ENCODE measurements at regions not wholly inside any gene's neighbourhood (a gene's known extent, or its start where the extent isn't known, plus 50 kb on each side); places are given as distances from the start of the nearest gene placed in this dataset.
"Not testable (repeated sequence)": the region's sequence is repeated elsewhere in the genome, so short reads cannot be mapped to it uniquely, and the experiment has no call there.

- ChIA-PET RAD21 (ENCODE audit: unreplicated experiment) (no interaction called here), POLR2A (no interaction called here)
Measured at GRCh38 chr1:194410756-194411155, 1224.3 kb upstream of the B3GALT2 start.

GRCh38 chr1:194407238-194407637 lies 1220.8 kb upstream of the B3GALT2 start:
- RAD21 ChIA-PET (ENCODE audit: unreplicated experiment); H3K27me3 ChIP-seq (replicated peaks in 1 of 2; ENCODE audit: control insufficient read depth in 2 of 2, insufficient read depth in 2 of 2, low read length in 1 of 2); H2AFZ ChIP-seq (ENCODE audit: control insufficient read depth, low read depth, low read length); H3K9me3 ChIP-seq (replicated peaks; ENCODE audit: control insufficient read depth, insufficient read depth, low read length); POLR2A ChIA-PET; DNase-seq (ENCODE audit: low read depth, low spot score); FAIRE-seq; H3K4me3 ChIP-seq; CTCF ChIA-PET; H4K20me1 ChIP-seq (ENCODE audit: control insufficient read depth, insufficient read depth); ATAC-seq; SMC1A ChIA-PET (ENCODE audit: uncharacterized antibody, unreplicated experiment); H3K4me1 ChIP-seq (ENCODE audit: control insufficient read depth, insufficient read depth, low read length); H3K36me3 ChIP-seq (ENCODE audit: control insufficient read depth in 2 of 2, insufficient read depth in 2 of 2, low read length in 1 of 2); in situ Hi-C loops (cut with MboI); H3K4me2 ChIP-seq (ENCODE audit: control insufficient read depth, insufficient read depth); H3K79me2 ChIP-seq (ENCODE audit: control insufficient read depth, insufficient read depth, low read length); intact Hi-C loops (cut with micrococcal nuclease; ENCODE audit: unreplicated experiment); H3K9ac ChIP-seq (ENCODE audit: control insufficient read depth, insufficient read depth, low read length); BruUV-seq (replicated peaks); H3K27ac ChIP-seq (ENCODE audit: control insufficient read depth, insufficient read depth): not testable (repeated sequence)
- WGBS (ENCODE audit: insufficient coverage, insufficient replicate concordance, low lambda C conversion rate, missing lambda C conversion rate): 0% methylated on average over 2 of the region's 2 CpGs

More at GRCh38 chr1:194410756-194411155, 1224.3 kb upstream of the B3GALT2 start:
- Histone ChIP-seq H3K36me3 (ENCODE audit: control insufficient read depth in 2 of 2, insufficient read depth in 2 of 2, low read length in 1 of 2) (no peaks in the 10 kb centered on the region), H3K27me3 (replicated peaks in 1 of 2; ENCODE audit: control insufficient read depth in 2 of 2, insufficient read depth in 2 of 2, low read length in 1 of 2) (no peaks in the 10 kb centered on the region), H3K4me2 (ENCODE audit: control insufficient read depth, insufficient read depth) (no peak overlapping the region), H3K9ac (ENCODE audit: control insufficient read depth, insufficient read depth, low read length) (no peak overlapping the region), H3K9me3 (replicated peaks; ENCODE audit: control insufficient read depth, insufficient read depth, low read length) (no peaks in the 10 kb centered on the region), H4K20me1 (ENCODE audit: control insufficient read depth, insufficient read depth) (no peaks in the 10 kb centered on the region), H3K4me3 (no peak overlapping the region), H3K27ac (ENCODE audit: control insufficient read depth, insufficient read depth) (no peak overlapping the region), H3K4me1 (ENCODE audit: control insufficient read depth, insufficient read depth, low read length) (no peaks in the 10 kb centered on the region), H3K79me2 (ENCODE audit: control insufficient read depth, insufficient read depth, low read length) (no peaks in the 10 kb centered on the region), H2AFZ (ENCODE audit: control insufficient read depth, low read depth, low read length) (no peak overlapping the region)
- TF ChIP-seq FOXK2 (IDR thresholded peaks at IDR 0.05) (no peak), SIN3A (IDR thresholded peaks at IDR 0.05; ENCODE audit: low read depth, low read length) (no peak), JUND (IDR thresholded peaks at IDR 0.05; ENCODE audit: low read depth, low read length) (no peak), YY1 (IDR thresholded peaks at IDR 0.05; ENCODE audit: low read depth, low read length) (no peak), PML (IDR thresholded peaks at IDR 0.05; ENCODE audit: low read length) (no peak), ZNF217 (IDR thresholded peaks at IDR 0.05) (no peak)
- TF ChIP-seq, protein P1, sequence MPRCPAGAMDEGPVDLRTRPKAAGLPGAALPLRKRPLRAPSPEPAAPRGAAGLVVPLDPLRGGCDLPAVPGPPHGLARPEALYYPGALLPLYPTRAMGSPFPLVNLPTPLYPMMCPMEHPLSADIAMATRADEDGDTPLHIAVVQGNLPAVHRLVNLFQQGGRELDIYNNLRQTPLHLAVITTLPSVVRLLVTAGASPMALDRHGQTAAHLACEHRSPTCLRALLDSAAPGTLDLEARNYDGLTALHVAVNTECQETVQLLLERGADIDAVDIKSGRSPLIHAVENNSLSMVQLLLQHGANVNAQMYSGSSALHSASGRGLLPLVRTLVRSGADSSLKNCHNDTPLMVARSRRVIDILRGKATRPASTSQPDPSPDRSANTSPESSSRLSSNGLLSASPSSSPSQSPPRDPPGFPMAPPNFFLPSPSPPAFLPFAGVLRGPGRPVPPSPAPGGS (IDR thresholded peaks at IDR 0.05; ENCODE audit: borderline replicate concordance, insufficient read depth, low read depth, low read length, poor library complexity, severe bottlenecking): no peak
- no peak for DNase-seq (ENCODE audit: low read depth, low spot score)
- intact Hi-C loops (cut with micrococcal nuclease; ENCODE audit: unreplicated experiment): no loop called here
- no peak for FAIRE-seq
- no TSS peak for BruUV-seq (replicated peaks)
- in situ Hi-C loops (cut with MboI): no loop called here
- ATAC-seq: no peak
- ChIA-PET SMC1A (ENCODE audit: uncharacterized antibody, unreplicated experiment) (no interaction called here), CTCF (no interaction called here)
- WGBS (ENCODE audit: insufficient coverage, insufficient replicate concordance, low lambda C conversion rate, missing lambda C conversion rate): 50% methylated on average over 1 of the region's 1 CpG
